ENCODE measurements at regions not wholly inside any gene's neighbourhood (a gene's known extent, or its start where the extent isn't known, plus 50 kb on each side); places are given as distances from the start of the nearest gene placed in this dataset.

DNA sequence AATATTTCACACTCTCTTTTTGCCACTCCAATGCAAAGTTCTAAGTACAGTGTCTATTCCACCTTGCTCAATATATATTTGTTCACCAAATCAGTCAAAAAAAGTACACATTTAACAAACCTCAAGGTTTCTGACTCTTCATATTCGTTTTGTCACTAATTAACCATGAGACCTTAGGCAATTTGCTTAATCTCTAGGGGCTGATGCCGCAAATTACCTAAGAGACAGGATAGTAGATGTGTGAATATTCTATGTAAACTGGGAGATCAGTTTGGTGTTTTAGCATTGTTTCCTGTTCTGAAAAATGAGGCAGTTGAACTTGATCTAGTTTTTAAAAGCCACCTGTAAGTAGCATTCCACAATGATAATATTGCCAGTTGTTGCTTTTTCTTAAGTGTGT lies 182.5 kb upstream of the KCNH8 start:
- no peaks in the 10 kb centered on the region for H3K4me1 Mint-ChIP-seq (ENCODE audit: low read depth)
- POLR2A ChIA-PET = no interaction called here
- H3K27me3 Mint-ChIP-seq = peaks cover 6% of the 10 kb centered on the region
- Histone ChIP-seq H3K4me1 (ENCODE audit: insufficient read depth, low read length) (no peaks in the 10 kb centered on the region), H3K36me3 (ENCODE audit: insufficient read depth, low read length) (no peaks in the 10 kb centered on the region), H3K4me3 (ENCODE audit: low read length) (no peak overlapping the region), H3K27ac (ENCODE audit: low read depth in 1 of 2, low read length in 2 of 2) (no peak overlapping the region), H3K9me3 (ENCODE audit: control insufficient read depth in 1 of 2, insufficient read depth in 1 of 2, low read length in 2 of 2) (no peaks in the 10 kb centered on the region), H3K27me3 (ENCODE audit: control insufficient read depth in 1 of 2, insufficient read depth in 2 of 2, low read length in 2 of 2) (no peaks in the 10 kb centered on the region)
- no peak for DNase-seq
- no peak for ATAC-seq (ENCODE audit: poor library complexity)
- no peak overlapping the region for H3K4me3 Mint-ChIP-seq
- intact Hi-C loops (cut with DNase I, micrococcal nuclease) = no loop called here
- TF ChIP-seq CTCF (IDR thresholded peaks at IDR 0.05) = no peak
- CTCF ChIA-PET = no interaction called here
- H3K27ac Mint-ChIP-seq = no peak overlapping the region
- no peaks in the 10 kb centered on the region for H3K9me3 Mint-ChIP-seq
- no peaks in the 10 kb centered on the region for H3K36me3 Mint-ChIP-seq (ENCODE audit: low read depth)

DNA sequence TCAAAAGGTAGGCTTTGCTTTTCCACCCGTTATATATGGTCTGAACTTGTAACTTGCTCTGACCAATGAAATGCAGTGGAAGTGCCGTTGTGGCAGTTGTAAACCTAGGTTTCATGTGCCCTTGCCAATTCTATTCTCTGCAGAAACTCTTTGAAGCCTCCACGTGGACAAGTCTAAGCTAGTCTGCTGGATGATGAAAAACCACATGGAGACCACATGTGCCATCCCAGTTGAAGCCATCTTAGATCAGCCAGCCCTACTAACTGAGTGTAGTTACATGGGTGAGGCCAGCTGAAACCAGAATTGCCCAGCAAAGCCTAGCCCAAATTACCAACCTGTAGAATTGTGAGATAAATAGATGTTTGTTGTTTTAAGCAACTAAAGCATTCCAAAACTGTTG lies 183.7 kb upstream of the KCNH8 start:
- intact Hi-C loops (cut with DNase I, micrococcal nuclease) = no loop called here
- CTCF ChIA-PET = no interaction called here

GRCh38 chr3:18951333-18951732 lies 197.0 kb upstream of the KCNH8 start:
- ChIA-PET POLR2A (no interaction called here), CTCF (no interaction called here)
- Mint-ChIP-seq H3K27ac (no peak overlapping the region), H3K9me3 (no peaks in the 10 kb centered on the region), H3K27me3 (no peaks in the 10 kb centered on the region), H3K36me3 (ENCODE audit: low read depth) (no peaks in the 10 kb centered on the region), H3K4me3 (no peak overlapping the region), H3K4me1 (ENCODE audit: low read depth) (no peaks in the 10 kb centered on the region)
- Histone ChIP-seq H3K36me3 (ENCODE audit: insufficient read depth, low read length) (no peaks in the 10 kb centered on the region), H3K4me3 (ENCODE audit: low read length) (no peak overlapping the region), H3K27me3 (ENCODE audit: control insufficient read depth in 1 of 2, insufficient read depth in 2 of 2, low read length in 2 of 2) (no peaks in the 10 kb centered on the region), H3K4me1 (ENCODE audit: insufficient read depth, low read length) (no peaks in the 10 kb centered on the region), H3K27ac (ENCODE audit: low read depth in 1 of 2, low read length in 2 of 2) (no peak overlapping the region), H3K9me3 (ENCODE audit: control insufficient read depth in 1 of 2, insufficient read depth in 1 of 2, low read length in 2 of 2) (no peaks in the 10 kb centered on the region)
- intact Hi-C loops (cut with DNase I, micrococcal nuclease) = no loop called here
- no peak for DNase-seq
- TF ChIP-seq CTCF (IDR thresholded peaks at IDR 0.05) = no peak
- ATAC-seq (ENCODE audit: poor library complexity) = no peak

More for the DNA sequence above, 183.7 kb upstream of the KCNH8 start:
- no peaks in the 10 kb centered on the region for H3K9me3 Mint-ChIP-seq
- DNase-seq (no peak), ATAC-seq (ENCODE audit: poor library complexity) (no peak)
- H3K9me3 ChIP-seq (ENCODE audit: control insufficient read depth in 1 of 2, insufficient read depth in 1 of 2, low read length in 2 of 2) = no peaks in the 10 kb centered on the region
- peaks cover 6% of the 10 kb centered on the region for H3K27me3 Mint-ChIP-seq
- H3K36me3 Mint-ChIP-seq (ENCODE audit: low read depth) = no peaks in the 10 kb centered on the region
- no peak overlapping the region for H3K4me3 ChIP-seq (ENCODE audit: low read length)
- no peaks in the 10 kb centered on the region for H3K27me3 ChIP-seq (ENCODE audit: control insufficient read depth in 1 of 2, insufficient read depth in 2 of 2, low read length in 2 of 2)
- no peaks in the 10 kb centered on the region for H3K4me1 ChIP-seq (ENCODE audit: insufficient read depth, low read length)
- H3K4me1 Mint-ChIP-seq (ENCODE audit: low read depth) = no peaks in the 10 kb centered on the region
- H3K4me3 Mint-ChIP-seq = no peak overlapping the region
- POLR2A ChIA-PET = no interaction called here
- no peak for TF ChIP-seq CTCF (IDR thresholded peaks at IDR 0.05)
- H3K36me3 ChIP-seq (ENCODE audit: insufficient read depth, low read length) = no peaks in the 10 kb centered on the region
- no peak overlapping the region for H3K27ac Mint-ChIP-seq
- no peak overlapping the region for H3K27ac ChIP-seq (ENCODE audit: low read depth in 1 of 2, low read length in 2 of 2)

Data from CD4-positive, alpha-beta T cell (primary cell).